Liver (tissue), 8 donors: ENCODE measurements at regions not wholly inside any gene's neighbourhood (a gene's known extent, or its start where the extent isn't known, plus 50 kb on each side); places are given as distances from the start of the nearest gene placed in this dataset.

Experiments
- DNase-seq: peaks from one replicate; pipeline ENCODE4 v3.0.0-alpha.2; 2017; ENCODE audit warnings: low spot score
- H3K27ac ChIP-seq, 2 donors: one replicate each; pipeline ENCODE4 v1.7.0; 2013; ENCODE audit warnings: inconsistent platforms in 2 of 2, low read length in 2 of 2, control low read depth in 1 of 2, low read depth in 1 of 2, mild to moderate bottlenecking in 1 of 2
- H3K27me3 ChIP-seq, 4 donors: one replicate each; pipeline versions ENCODE4 v1.6.1 to v1.7.0; 2013; ENCODE audit warnings: low read length in 3 of 4, inconsistent platforms in 1 of 4, mild to moderate bottlenecking in 1 of 4, moderate library complexity in 1 of 4; ENCODE audit not compliant: control insufficient read depth in 4 of 4, insufficient read depth in 4 of 4
- H3K36me3 ChIP-seq, 4 donors: one replicate each; pipeline versions ENCODE4 v1.6.1 to v1.7.0; 2013; ENCODE audit warnings: low read length in 3 of 4, mild to moderate bottlenecking in 3 of 4, low read depth in 1 of 4, moderate library complexity in 1 of 4; ENCODE audit not compliant: control insufficient read depth in 4 of 4, insufficient read depth in 3 of 4
- H3K4me1 ChIP-seq, 4 donors: one replicate each; pipeline versions ENCODE4 v1.6.1 to v1.7.0; 2013; ENCODE audit warnings: low read length in 3 of 4, mild to moderate bottlenecking in 3 of 4, moderate library complexity in 1 of 4; ENCODE audit not compliant: control insufficient read depth in 4 of 4, insufficient read depth in 4 of 4
- H3K4me3 ChIP-seq, 3 donors: one replicate each; pipeline versions ENCODE4 v1.6.1 to v1.7.0; 2013; ENCODE audit warnings: low read length in 3 of 3, control low read depth in 1 of 3, low read depth in 1 of 3, mild to moderate bottlenecking in 1 of 3
- H3K9ac ChIP-seq, 2 donors: one replicate each; pipeline ENCODE4 v1.7.0; 2013; ENCODE audit warnings: low read length in 2 of 2, mild to moderate bottlenecking in 2 of 2, moderate library complexity in 2 of 2, control low read depth in 1 of 2, low read depth in 1 of 2
- H3K9me3 ChIP-seq, 4 donors: one replicate each; pipeline versions ENCODE4 v1.6.1 to v1.7.0; 2013; ENCODE audit warnings: low read length in 3 of 4; ENCODE audit not compliant: control insufficient read depth in 4 of 4
- ATF3 ChIP-seq: IDR thresholded peaks from 2 replicates; pipeline ENCODE4 v1.6.1; 2016; ENCODE audit warnings: antibody characterized with exemption
- CTCF ChIP-seq: fragments of 150-350 bp; IDR thresholded peaks from 2 replicates; pipeline ENCODE4 v1.5.1; 2017; ENCODE audit warnings: improper control_type of control experiment, low read depth, low read length; ENCODE audit not compliant: missing input control
- EGR1 ChIP-seq, 2 donors: IDR thresholded peaks; 2 replicates each; pipeline ENCODE4 v1.6.1; 2016 to 2018; ENCODE audit warnings: antibody characterized with exemption in 2 of 2, low read depth in 2 of 2
- FOXA1 ChIP-seq: IDR thresholded peaks from 2 replicates; pipeline ENCODE4 v1.6.1; 2016; ENCODE audit warnings: antibody characterized with exemption
- FOXA2 ChIP-seq: IDR thresholded peaks from 2 replicates; pipeline ENCODE4 v1.6.1; 2016; ENCODE audit warnings: antibody characterized with exemption
- GABPA ChIP-seq, 2 donors: IDR thresholded peaks in 1 of 2; conservative IDR thresholded peaks in 1 of 2; 2 replicates each; pipeline ENCODE4 v1.6.1; 2016; ENCODE audit warnings: antibody characterized with exemption in 2 of 2, mild to moderate bottlenecking in 1 of 2, moderate library complexity in 1 of 2
- HNF4A ChIP-seq, 2 donors: conservative IDR thresholded peaks; 2 replicates each; pipeline ENCODE4 v1.6.1; 2016; ENCODE audit warnings: antibody characterized with exemption in 2 of 2, mild to moderate bottlenecking in 2 of 2
- HNF4G ChIP-seq: IDR thresholded peaks from 2 replicates; pipeline ENCODE4 v1.6.1; 2016; ENCODE audit warnings: antibody characterized with exemption
- JUND ChIP-seq, 2 donors: IDR thresholded peaks; 2 replicates each; pipeline ENCODE4 v1.6.1; 2016; ENCODE audit warnings: antibody characterized with exemption in 2 of 2
- NR2F2 ChIP-seq: IDR thresholded peaks from 2 replicates; pipeline ENCODE4 v1.6.1; 2016; ENCODE audit warnings: antibody characterized with exemption
- RAD21 ChIP-seq, 2 donors: IDR thresholded peaks; 2 replicates each; pipeline ENCODE4 v1.6.1; 2016; ENCODE audit warnings: antibody characterized with exemption in 2 of 2, mild to moderate bottlenecking in 2 of 2
- REST ChIP-seq: IDR thresholded peaks from 2 replicates; pipeline ENCODE4 v1.6.1; 2016; ENCODE audit warnings: antibody characterized with exemption, mild to moderate bottlenecking
- RXRA ChIP-seq, 2 donors: IDR thresholded peaks; 2 replicates each; pipeline ENCODE4 v1.6.1; 2017 to 2018; ENCODE audit warnings: antibody characterized with exemption in 2 of 2, mild to moderate bottlenecking in 1 of 2
- SP1 ChIP-seq: IDR thresholded peaks from 2 replicates; pipeline ENCODE4 v1.6.1; 2018; ENCODE audit warnings: antibody characterized with exemption, mild to moderate bottlenecking
- TAF1 ChIP-seq: conservative IDR thresholded peaks from 2 replicates; pipeline ENCODE4 v1.6.1; 2016; ENCODE audit warnings: antibody characterized with exemption, mild to moderate bottlenecking
- YY1 ChIP-seq: IDR thresholded peaks from 2 replicates; pipeline ENCODE4 v1.6.1; 2016; ENCODE audit warnings: antibody characterized with exemption, mild to moderate bottlenecking
- WGBS: extraction: QIAGEN DNeasy Blood & Tissue Kit; methylation state at CpG from one replicate; pipeline ENCODE4 v1.1.7; 2013; 5-methylcytosine and 5-hydroxymethylcytosine counted together
- TF ChIP-seq, protein P1 (sequence below): IDR thresholded peaks from 2 replicates; pipeline ENCODE4 v1.6.1; 2016; ENCODE audit warnings: antibody characterized with exemption
- TF ChIP-seq, protein P2 (sequence below): IDR thresholded peaks from 2 replicates; pipeline ENCODE4 v1.6.1; 2016; ENCODE audit warnings: antibody characterized with exemption
- donor health status: healthy.
- donor health status: healthy.
- donor health status: healthy.
- donor health status: healthy.
- donor health status: healthy.

GRCh38 chr15:35317217-35317616 lies 228.7 kb downstream of the DPH6 start:
- no peak overlapping the region for H3K4me3 ChIP-seq
- H3K9ac ChIP-seq: no peak overlapping the region
- DNase-seq: no peak
- H3K4me1 ChIP-seq: peaks cover 0 to 5% (median 4%) of the 10 kb centered on the region in 4 donors
- TF ChIP-seq YY1 (no peak), RAD21 (IDR thresholded peaks at IDR 0.05) (no peak)
- TF ChIP-seq, protein P1, sequence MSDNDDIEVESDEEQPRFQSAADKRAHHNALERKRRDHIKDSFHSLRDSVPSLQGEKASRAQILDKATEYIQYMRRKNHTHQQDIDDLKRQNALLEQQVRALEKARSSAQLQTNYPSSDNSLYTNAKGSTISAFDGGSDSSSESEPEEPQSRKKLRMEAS: no peak
- H3K27ac ChIP-seq: no peak overlapping the region
- no peaks in the 10 kb centered on the region for H3K36me3 ChIP-seq
- no peaks in the 10 kb centered on the region for H3K27me3 ChIP-seq
- H3K9me3 ChIP-seq: no peaks in the 10 kb centered on the region

DNA sequence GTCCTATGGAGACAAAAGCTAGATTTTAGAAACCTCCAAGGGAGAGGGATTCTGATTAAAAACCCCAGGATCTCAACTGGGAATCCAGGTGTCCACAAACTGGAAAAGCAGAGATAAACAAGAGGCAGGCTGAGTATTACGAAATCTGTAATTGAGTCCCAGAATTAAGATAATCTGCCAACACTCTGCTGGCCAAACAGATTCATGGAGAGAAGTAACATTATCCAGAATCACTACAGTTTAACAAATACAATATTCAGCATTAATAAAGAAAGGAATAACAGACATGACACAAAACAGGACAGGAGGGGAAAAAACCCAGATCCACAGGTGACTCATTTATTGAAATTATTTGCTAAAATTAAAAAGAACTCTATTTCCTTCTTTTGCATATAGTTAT lies 227.2 kb upstream of the NANOGP8 start:
- Histone ChIP-seq H3K36me3 (no peaks in the 10 kb centered on the region), H3K4me1 (peaks cover 5 to 27% (median 15%) of the 10 kb centered on the region in 4 donors), H3K9ac (peak overlapping the region in 1 of 2 donors; percentile 25), H3K27ac (peak overlapping the region; percentile 12 to 60), H3K4me3 (no peak overlapping the region), H3K9me3 (no peaks in the 10 kb centered on the region), H3K27me3 (no peaks in the 10 kb centered on the region)
- DNase-seq: no peak
- 28% methylated on average over 1 of the region's 1 CpG for WGBS
- TF ChIP-seq FOXA2 (peak; percentile 33), HNF4G (no peak), JUND (IDR thresholded peaks at IDR 0.05) (peak in 1 of 2 donors; percentile 8), REST (peak; percentile 51), YY1 (peak; percentile 69), GABPA (IDR thresholded peaks at IDR 0.05 in 1 of 2, conservative IDR thresholded peaks at IDR 0.05 in 1 of 2) (no peak), HNF4A (conservative IDR thresholded peaks at IDR 0.05) (peak in 1 of 2 donors; percentile 48), CTCF (peak; percentile 6), EGR1 (IDR thresholded peaks at IDR 0.05; ENCODE audit: low read depth in 2 of 2) (no peak), TAF1 (no peak), ATF3 (no peak), NR2F2 (no peak), RXRA (IDR thresholded peaks at IDR 0.05) (peak in 1 of 2 donors; percentile 56), SP1 (no peak), RAD21 (IDR thresholded peaks at IDR 0.05) (peak; percentile 33 to 37), FOXA1 (no peak)
- TF ChIP-seq, protein P2, sequence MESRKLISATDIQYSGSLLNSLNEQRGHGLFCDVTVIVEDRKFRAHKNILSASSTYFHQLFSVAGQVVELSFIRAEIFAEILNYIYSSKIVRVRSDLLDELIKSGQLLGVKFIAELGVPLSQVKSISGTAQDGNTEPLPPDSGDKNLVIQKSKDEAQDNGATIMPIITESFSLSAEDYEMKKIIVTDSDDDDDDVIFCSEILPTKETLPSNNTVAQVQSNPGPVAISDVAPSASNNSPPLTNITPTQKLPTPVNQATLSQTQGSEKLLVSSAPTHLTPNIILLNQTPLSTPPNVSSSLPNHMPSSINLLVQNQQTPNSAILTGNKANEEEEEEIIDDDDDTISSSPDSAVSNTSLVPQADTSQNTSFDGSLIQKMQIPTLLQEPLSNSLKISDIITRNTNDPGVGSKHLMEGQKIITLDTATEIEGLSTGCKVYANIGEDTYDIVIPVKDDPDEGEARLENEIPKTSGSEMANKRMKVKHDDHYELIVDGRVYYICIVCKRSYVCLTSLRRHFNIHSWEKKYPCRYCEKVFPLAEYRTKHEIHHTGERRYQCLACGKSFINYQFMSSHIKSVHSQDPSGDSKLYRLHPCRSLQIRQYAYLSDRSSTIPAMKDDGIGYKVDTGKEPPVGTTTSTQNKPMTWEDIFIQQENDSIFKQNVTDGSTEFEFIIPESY: peak; percentile 40
- TF ChIP-seq, protein P1: peak; percentile 23
